C4-2B (cell line): ENCODE measurements at regions not wholly inside any gene's neighbourhood (a gene's known extent, or its start where the extent isn't known, plus 50 kb on each side); places are given as distances from the start of the nearest gene placed in this dataset.

Source experiments
- H3K27ac ChIP-seq: fragments of 450-650 bp; 2 replicates; pipeline ENCODE4 v1.5.1; 2017
- ZFX ChIP-seq: fragments of 450-650 bp; IDR thresholded peaks from 2 replicates; pipeline ENCODE4 v1.6.1; 2017
- TF ChIP-seq, protein P1 (sequence below): fragments of 450-650 bp; conservative IDR thresholded peaks from 2 replicates; pipeline ENCODE4 v1.5.1; 2017; ENCODE audit warnings: mild to moderate bottlenecking

DNA sequence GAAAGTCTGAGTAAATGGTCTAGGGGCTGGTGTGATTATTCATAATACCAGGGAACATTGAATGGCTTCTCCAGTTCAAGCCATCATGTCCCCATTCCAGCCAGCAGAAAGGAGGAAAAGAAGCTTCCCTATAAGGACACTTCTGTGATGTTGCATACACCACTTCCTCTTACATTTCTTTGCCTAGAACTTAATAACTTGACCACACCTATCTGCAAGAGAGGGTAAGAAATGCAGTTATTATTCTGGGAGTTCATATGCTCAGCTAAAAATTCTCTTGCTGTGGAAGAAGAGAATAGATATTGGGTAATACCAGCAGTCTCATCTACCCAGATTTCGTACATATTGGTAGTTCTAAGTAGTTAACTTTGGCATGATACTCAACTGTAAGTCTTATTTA is 166.1 kb downstream of the SLC28A3 start:
- H3K27ac ChIP-seq: no peak overlapping the region

DNA sequence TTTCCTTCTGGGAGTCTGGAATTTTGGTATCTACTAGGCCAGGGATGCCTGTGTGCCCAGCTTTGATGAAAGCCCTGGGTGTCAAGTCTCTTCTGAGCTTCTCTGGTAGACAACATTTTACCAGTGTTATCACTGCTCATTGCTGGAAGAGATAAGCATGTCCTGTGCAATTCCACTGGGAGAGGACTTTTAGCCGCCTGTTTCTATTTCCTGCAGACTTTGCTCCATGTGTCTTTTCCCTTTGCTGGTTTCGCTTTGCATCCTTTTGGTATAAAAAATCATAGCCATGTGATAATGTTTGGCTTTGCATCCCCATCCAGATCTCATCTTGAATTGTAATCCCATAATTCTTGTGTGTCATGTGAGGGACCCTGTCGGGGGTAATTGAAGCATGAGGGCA is 163.2 kb downstream of the SLC28A3 start:
- no peak for TF ChIP-seq ZFX
- TF ChIP-seq, protein P1, sequence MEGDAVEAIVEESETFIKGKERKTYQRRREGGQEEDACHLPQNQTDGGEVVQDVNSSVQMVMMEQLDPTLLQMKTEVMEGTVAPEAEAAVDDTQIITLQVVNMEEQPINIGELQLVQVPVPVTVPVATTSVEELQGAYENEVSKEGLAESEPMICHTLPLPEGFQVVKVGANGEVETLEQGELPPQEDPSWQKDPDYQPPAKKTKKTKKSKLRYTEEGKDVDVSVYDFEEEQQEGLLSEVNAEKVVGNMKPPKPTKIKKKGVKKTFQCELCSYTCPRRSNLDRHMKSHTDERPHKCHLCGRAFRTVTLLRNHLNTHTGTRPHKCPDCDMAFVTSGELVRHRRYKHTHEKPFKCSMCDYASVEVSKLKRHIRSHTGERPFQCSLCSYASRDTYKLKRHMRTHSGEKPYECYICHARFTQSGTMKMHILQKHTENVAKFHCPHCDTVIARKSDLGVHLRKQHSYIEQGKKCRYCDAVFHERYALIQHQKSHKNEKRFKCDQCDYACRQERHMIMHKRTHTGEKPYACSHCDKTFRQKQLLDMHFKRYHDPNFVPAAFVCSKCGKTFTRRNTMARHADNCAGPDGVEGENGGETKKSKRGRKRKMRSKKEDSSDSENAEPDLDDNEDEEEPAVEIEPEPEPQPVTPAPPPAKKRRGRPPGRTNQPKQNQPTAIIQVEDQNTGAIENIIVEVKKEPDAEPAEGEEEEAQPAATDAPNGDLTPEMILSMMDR: no peak

More for the DNA sequence above, 166.1 kb downstream of the SLC28A3 start:
- TF ChIP-seq, protein P1: no peak
- no peak for TF ChIP-seq ZFX

DNA sequence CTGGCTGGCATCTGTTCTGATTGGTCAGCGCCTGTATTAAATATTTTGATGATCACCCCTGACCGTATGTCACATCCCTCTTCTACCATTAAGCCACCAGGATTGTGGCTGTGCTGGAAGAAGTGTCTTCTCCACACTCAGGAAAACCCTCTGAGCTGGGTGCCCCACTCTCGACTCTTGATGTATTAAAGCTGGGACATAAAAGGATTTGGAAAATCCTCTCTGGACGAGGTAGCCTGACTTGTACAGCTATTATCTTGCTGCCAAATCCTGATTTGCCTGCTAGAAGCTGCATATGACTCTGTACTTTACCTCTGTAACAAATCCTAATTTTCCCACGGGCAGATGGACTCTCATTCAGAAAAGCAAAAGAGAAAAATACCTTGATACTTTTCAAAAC is 161.0 kb downstream of the SLC28A3 start:
- TF ChIP-seq, protein P1: no peak
- no peak for TF ChIP-seq ZFX
- no peak overlapping the region for H3K27ac ChIP-seq

More for the DNA sequence above, 163.2 kb downstream of the SLC28A3 start:
- H3K27ac ChIP-seq: no peak overlapping the region

DNA sequence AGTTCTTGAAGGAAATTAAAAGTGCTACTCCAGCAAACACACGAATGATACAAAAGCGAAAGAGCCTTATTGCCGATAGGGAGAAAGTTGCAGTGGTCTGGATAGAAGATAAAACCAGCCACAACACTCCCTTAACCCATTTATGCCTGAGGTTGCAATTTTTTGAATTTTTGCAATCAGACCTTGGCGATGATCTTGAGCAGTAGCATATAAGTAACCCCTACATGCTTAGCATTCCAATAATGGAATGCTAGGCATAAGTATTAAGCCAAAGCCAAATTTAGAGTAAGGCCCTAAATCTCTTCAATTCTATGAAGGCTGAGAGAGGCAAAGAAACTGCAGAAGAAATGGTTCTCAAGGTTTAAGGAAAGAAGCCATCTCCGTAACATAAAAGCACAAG is 153.5 kb downstream of the SLC28A3 start:
- no peak for TF ChIP-seq ZFX
- TF ChIP-seq, protein P1: no peak
- H3K27ac ChIP-seq: no peak overlapping the region

DNA sequence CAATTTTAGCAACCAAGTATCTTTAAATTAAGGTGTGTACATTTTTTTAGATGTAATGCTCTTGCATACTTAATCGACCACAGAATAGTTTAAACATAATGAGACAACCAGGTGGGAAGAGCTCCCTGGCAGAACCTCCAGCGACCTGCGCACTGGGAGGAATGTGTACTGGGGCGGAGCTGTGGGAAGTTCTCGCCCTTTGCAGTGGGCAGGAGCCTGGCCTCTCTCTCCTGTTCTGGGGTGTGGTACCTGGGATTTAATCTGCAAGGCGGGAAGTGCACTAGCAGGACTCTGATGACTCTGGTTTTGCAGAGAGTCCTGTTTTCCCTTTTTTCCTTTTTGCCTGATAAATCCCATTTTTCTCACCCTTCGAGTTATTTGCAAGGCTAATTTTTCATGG is 150.7 kb downstream of the SLC28A3 start:
- H3K27ac ChIP-seq: no peak overlapping the region
- TF ChIP-seq, protein P1: no peak
- TF ChIP-seq ZFX: no peak

DNA sequence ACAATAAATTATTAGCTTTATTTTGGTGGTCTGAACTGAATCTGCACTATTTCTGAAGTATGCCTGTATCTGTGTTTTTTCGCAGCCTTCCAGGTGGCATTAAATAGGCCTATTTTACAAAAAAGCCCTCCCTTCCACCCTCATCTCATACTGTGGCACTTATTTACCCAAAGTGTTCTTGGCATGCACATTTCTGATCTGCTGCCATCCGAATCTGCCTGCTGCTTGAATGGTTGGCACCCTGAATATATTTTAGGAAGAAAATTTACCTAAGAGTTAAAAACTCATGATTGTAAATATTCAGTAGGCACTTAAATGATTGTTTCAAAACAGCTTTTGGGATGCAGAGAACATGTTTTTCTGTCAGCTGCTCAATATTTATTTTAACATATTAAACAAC is 150.1 kb downstream of the SLC28A3 start:
- TF ChIP-seq, protein P1: no peak
- TF ChIP-seq ZFX: no peak
- H3K27ac ChIP-seq: no peak overlapping the region

DNA sequence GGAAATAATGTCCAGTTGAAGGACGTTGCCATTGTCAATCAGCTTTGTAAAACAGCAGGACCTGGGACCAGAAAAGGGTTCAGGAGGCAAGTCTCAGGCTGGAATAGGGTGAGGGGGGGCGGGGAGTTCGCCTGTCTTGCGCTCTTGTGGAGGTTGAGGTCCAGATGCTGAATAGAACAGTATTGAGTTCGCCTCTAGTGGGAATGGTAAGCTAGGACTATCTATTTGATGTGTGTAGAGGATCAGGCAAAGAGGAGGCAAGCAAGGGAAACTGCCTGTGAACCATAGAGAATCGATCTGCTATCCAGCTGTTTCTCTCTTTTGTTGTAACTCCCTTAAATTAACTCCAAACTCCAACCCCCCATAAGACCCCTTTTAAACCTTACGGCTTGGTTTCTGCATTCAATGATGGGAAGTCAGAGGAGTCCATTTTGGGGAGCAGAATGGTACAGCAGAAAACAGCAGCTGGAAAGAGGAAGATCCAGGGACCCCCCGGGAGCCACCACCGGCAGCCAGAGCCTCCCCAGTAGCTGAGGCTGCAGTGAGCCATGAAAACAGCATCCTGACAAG is 133.7 kb downstream of the SLC28A3 start:
- TF ChIP-seq ZFX: no peak

DNA sequence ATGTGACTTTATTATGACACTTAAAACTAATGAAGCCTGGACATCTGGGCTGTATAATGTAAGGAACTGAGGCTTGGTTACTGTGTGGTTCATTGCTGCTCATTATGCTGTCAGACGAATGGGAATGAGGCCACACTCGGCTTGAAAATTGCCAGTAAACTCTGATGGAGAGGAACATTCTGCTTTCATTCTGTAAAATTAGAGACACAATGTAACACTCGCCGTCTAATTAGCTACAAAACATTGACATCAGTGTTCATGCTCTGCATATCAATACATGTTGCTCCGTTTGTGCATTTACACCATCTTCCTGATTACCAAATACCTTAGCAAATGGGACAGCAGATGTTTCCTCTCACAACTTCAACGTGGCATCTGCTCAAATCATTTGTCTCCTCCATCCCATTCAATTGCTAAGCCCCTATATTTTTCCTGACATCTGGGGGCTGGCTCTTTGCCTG is 133.0 kb downstream of the SLC28A3 start:
- TF ChIP-seq, protein P1: no peak
- TF ChIP-seq ZFX: no peak
- no peak overlapping the region for H3K27ac ChIP-seq

More for the DNA sequence above, 133.7 kb downstream of the SLC28A3 start:
- H3K27ac ChIP-seq: no peak overlapping the region
